ENCODE measurements at regions not wholly inside any gene's neighbourhood (a gene's known extent, or its start where the extent isn't known, plus 50 kb on each side); places are given as distances from the start of the nearest gene placed in this dataset.

DNA sequence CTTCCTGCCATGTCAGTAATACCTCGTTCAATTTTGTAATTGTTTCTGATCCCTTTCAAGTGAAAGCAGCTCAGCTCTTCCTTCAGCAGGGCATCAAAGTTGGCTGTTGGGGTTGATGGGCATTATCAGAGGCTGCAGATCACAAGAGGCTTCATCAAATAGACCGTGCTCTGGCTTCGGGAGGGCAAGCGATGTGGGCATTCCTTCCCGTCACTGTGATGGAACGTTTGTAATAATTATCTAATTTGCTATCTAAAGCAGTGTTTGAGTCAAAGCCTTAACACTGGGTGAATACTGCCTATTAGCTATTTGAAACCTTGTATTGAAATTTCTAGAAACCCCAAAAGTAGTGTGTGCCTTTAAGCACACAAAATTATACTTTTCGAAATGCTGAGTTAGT, 170.1 kb downstream of the OTUD1 start:
- Histone ChIP-seq H3K36me3 (ENCODE audit: control insufficient read depth in 2 of 2, insufficient read depth in 1 of 2, low read length in 2 of 2) (no peaks in the 10 kb centered on the region), H3K4me3 (ENCODE audit: low read depth, low read length) (no peak overlapping the region), H3K4me1 (ENCODE audit: control insufficient read depth, insufficient read depth, low read length) (no peaks in the 10 kb centered on the region), H3K9me3 (ENCODE audit: control insufficient read depth, insufficient read depth, low read depth, low read length) (no peaks in the 10 kb centered on the region), H3K27ac (ENCODE audit: extremely low read depth, low read depth, low read length) (no peak overlapping the region)
- TF ChIP-seq ZNF529 (tag by site-specific recombination; IDR thresholded peaks at IDR 0.05; ENCODE audit: insufficient replicate concordance) (no peak), HOXD13 (CRISPR knock-in tag; IDR thresholded peaks at IDR 0.05; ENCODE audit: borderline replicate concordance) (no peak), ZNF16 (tag by site-specific recombination; IDR thresholded peaks at IDR 0.05; ENCODE audit: low read depth) (no peak), MEIS1 (CRISPR knock-in tag; IDR thresholded peaks at IDR 0.05; ENCODE audit: borderline replicate concordance) (no peak), IKZF3 (tag by site-specific recombination; IDR thresholded peaks at IDR 0.05) (no peak), SP2 (tag by site-specific recombination; IDR thresholded peaks at IDR 0.05) (no peak)
- ChIA-PET CTCF (no interaction called here), POLR2A (no interaction called here)

DNA sequence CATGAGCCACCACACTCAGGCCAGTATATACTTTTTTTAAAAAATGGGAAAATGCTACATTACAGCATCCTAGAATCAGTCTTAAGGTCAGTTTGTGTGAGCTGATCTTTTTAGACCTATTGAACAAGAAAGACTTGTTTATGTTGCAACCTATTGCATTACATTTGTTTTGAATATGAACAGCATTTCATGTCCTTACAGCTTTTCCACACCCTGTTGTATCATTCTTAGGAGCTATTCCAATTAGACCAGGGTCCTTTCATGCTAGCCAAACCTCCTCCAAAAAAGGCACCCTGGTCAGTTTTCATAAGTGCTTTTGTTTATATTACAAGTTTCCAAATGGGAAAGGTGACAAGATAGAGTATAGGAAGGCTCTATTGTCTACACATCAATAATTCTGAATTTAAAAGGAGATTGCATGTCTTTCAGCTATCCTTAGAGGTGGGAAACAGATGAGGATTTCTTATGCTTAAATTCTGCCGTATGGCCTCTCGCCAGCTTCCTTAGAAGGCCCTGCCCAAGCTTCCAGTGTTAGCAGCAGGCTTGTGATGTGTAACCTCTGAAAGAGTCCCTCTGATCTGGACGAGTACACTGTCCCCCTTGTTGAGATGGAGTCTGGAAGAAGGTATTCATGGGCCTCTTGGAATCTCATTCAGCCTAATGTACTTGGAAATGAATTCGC, 171.9 kb downstream of the OTUD1 start:
- no peaks in the 10 kb centered on the region for H3K4me1 ChIP-seq (ENCODE audit: control insufficient read depth, insufficient read depth, low read length)
- H3K4me3 ChIP-seq (ENCODE audit: low read depth, low read length) = no peak overlapping the region
- TF ChIP-seq ZNF350 (tag by site-specific recombination; IDR thresholded peaks at IDR 0.05) (no peak), ZNF19 (tag by site-specific recombination; IDR thresholded peaks at IDR 0.05; ENCODE audit: low read depth) (no peak)
- POLR2A ChIA-PET = no interaction called here
- no peak overlapping the region for H3K27ac ChIP-seq (ENCODE audit: extremely low read depth, low read depth, low read length)
- CTCF ChIA-PET = no interaction called here
- H3K9me3 ChIP-seq (ENCODE audit: control insufficient read depth, insufficient read depth, low read depth, low read length) = no peaks in the 10 kb centered on the region
- H3K36me3 ChIP-seq (ENCODE audit: control insufficient read depth in 2 of 2, insufficient read depth in 1 of 2, low read length in 2 of 2) = no peaks in the 10 kb centered on the region

- no peak overlapping the region for H3K27ac ChIP-seq (ENCODE audit: extremely low read depth, low read depth, low read length)
- no peaks in the 10 kb centered on the region for H3K9me3 ChIP-seq (ENCODE audit: control insufficient read depth, insufficient read depth, low read depth, low read length)
- no peak for TF ChIP-seq IKZF3 (tag by site-specific recombination; IDR thresholded peaks at IDR 0.05)
- no peak for TF ChIP-seq BCL11B (tag by site-specific recombination; IDR thresholded peaks at IDR 0.05; ENCODE audit: low read depth)
- TF ChIP-seq, protein P1, sequence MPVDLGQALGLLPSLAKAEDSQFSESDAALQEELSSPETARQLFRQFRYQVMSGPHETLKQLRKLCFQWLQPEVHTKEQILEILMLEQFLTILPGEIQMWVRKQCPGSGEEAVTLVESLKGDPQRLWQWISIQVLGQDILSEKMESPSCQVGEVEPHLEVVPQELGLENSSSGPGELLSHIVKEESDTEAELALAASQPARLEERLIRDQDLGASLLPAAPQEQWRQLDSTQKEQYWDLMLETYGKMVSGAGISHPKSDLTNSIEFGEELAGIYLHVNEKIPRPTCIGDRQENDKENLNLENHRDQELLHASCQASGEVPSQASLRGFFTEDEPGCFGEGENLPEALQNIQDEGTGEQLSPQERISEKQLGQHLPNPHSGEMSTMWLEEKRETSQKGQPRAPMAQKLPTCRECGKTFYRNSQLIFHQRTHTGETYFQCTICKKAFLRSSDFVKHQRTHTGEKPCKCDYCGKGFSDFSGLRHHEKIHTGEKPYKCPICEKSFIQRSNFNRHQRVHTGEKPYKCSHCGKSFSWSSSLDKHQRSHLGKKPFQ (tag by site-specific recombination; IDR thresholded peaks at IDR 0.05) = no peak
- TF ChIP-seq, protein P2, sequence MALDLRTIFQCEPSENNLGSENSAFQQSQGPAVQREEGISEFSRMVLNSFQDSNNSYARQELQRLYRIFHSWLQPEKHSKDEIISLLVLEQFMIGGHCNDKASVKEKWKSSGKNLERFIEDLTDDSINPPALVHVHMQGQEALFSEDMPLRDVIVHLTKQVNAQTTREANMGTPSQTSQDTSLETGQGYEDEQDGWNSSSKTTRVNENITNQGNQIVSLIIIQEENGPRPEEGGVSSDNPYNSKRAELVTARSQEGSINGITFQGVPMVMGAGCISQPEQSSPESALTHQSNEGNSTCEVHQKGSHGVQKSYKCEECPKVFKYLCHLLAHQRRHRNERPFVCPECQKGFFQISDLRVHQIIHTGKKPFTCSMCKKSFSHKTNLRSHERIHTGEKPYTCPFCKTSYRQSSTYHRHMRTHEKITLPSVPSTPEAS (tag by site-specific recombination; IDR thresholded peaks at IDR 0.05) = no peak
- TF ChIP-seq SETDB1 (IDR thresholded peaks at IDR 0.05; ENCODE audit: insufficient read length, low read length) = no peak
- TF ChIP-seq, protein P3, sequence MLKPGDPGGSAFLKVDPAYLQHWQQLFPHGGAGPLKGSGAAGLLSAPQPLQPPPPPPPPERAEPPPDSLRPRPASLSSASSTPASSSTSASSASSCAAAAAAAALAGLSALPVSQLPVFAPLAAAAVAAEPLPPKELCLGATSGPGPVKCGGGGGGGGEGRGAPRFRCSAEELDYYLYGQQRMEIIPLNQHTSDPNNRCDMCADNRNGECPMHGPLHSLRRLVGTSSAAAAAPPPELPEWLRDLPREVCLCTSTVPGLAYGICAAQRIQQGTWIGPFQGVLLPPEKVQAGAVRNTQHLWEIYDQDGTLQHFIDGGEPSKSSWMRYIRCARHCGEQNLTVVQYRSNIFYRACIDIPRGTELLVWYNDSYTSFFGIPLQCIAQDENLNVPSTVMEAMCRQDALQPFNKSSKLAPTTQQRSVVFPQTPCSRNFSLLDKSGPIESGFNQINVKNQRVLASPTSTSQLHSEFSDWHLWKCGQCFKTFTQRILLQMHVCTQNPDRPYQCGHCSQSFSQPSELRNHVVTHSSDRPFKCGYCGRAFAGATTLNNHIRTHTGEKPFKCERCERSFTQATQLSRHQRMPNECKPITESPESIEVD (tag by site-specific recombination; IDR thresholded peaks at IDR 0.05) = no peak
- no peak for TF ChIP-seq ZNF530 (tag by site-specific recombination; IDR thresholded peaks at IDR 0.05; ENCODE audit: low read depth)
- TF ChIP-seq SALL2 (tag by site-specific recombination; IDR thresholded peaks at IDR 0.05; ENCODE audit: borderline replicate concordance) = no peak
- no peak for TF ChIP-seq ZNF785 (tag by site-specific recombination; IDR thresholded peaks at IDR 0.05)
- no peak for TF ChIP-seq ZNF37A (tag by site-specific recombination; IDR thresholded peaks at IDR 0.05)
- TF ChIP-seq ZNF366 (tag by site-specific recombination; conservative IDR thresholded peaks at IDR 0.05) = no peak
- no peak for TF ChIP-seq ZNF335 (tag by site-specific recombination; conservative IDR thresholded peaks at IDR 0.05)
- no peak for TF ChIP-seq ZNF544 (tag by site-specific recombination; IDR thresholded peaks at IDR 0.05)
- no peak for TF ChIP-seq ZNF76 (tag by site-specific recombination; IDR thresholded peaks at IDR 0.05; ENCODE audit: borderline replicate concordance, low read depth)
- no peak for TF ChIP-seq ZNF19 (tag by site-specific recombination; IDR thresholded peaks at IDR 0.05; ENCODE audit: low read depth)
- no peak for TF ChIP-seq KLF9 (tag by site-specific recombination; IDR thresholded peaks at IDR 0.05; ENCODE audit: low read depth)
- TF ChIP-seq ZNF777 (tag by site-specific recombination; IDR thresholded peaks at IDR 0.05; ENCODE audit: borderline replicate concordance) = no peak
- H3K4me3 ChIP-seq (ENCODE audit: low read depth, low read length) = no peak overlapping the region
- no peaks in the 10 kb centered on the region for H3K4me1 ChIP-seq (ENCODE audit: control insufficient read depth, insufficient read depth, low read length)
- no peaks in the 10 kb centered on the region for H3K36me3 ChIP-seq (ENCODE audit: control insufficient read depth in 2 of 2, insufficient read depth in 1 of 2, low read length in 2 of 2)
- ChIA-PET CTCF (no interaction called here), POLR2A (no interaction called here)
Observed at GRCh38 chr10:23611308-23612029, 172.6 kb downstream of the OTUD1 start.

All from HEK293 (cell line).